ENCODE measurements at regions not wholly inside any gene's neighbourhood (a gene's known extent, or its start where the extent isn't known, plus 50 kb on each side); places are given as distances from the start of the nearest gene placed in this dataset.

- CTCF ChIA-PET, result no interaction called here
Measured at GRCh38 chr15:49758856-49759255, 138.0 kb downstream of the DTWD1 start.

GRCh38 chr15:49760749-49761148 is 139.9 kb downstream of the DTWD1 start:
- POLR2A ChIA-PET, result no interaction called here
- DNase-seq (ENCODE audit: extremely low spot score), result no peak
- TF ChIP-seq CTCF (IDR thresholded peaks at IDR 0.05; ENCODE audit: control extremely low read depth, extremely low read depth, low read depth, missing control alignments), result no peak
- CTCF ChIA-PET, result no interaction called here

More at GRCh38 chr15:49758856-49759255, 138.0 kb downstream of the DTWD1 start:
- POLR2A ChIA-PET, result no interaction called here
- no peak for TF ChIP-seq CTCF (IDR thresholded peaks at IDR 0.05; ENCODE audit: control extremely low read depth, extremely low read depth, low read depth, missing control alignments)
- no peak for DNase-seq (ENCODE audit: extremely low spot score)

GRCh38 chr15:49769225-49769624 is 148.4 kb downstream of the DTWD1 start:
- no peak for TF ChIP-seq CTCF (IDR thresholded peaks at IDR 0.05; ENCODE audit: control extremely low read depth, extremely low read depth, low read depth, missing control alignments)
- DNase-seq (ENCODE audit: extremely low spot score), result no peak
- ChIA-PET POLR2A (no interaction called here), CTCF (interaction anchor here (1.6 kb wide), 1 partner anchor 14 kb away, joined by 3 read pairs; no protein-coding TSS in a partner anchor)

- TF ChIP-seq CTCF (IDR thresholded peaks at IDR 0.05; ENCODE audit: control extremely low read depth, extremely low read depth, low read depth, missing control alignments), result no peak
- DNase-seq (ENCODE audit: extremely low spot score), result no peak
- ChIA-PET CTCF (no interaction called here), POLR2A (no interaction called here)
Measured at GRCh38 chr15:49789436-49789835, 168.6 kb downstream of the DTWD1 start.

GRCh38 chr15:49793943-49794342 is 173.1 kb downstream of the DTWD1 start:
- no peak for TF ChIP-seq CTCF (IDR thresholded peaks at IDR 0.05; ENCODE audit: control extremely low read depth, extremely low read depth, low read depth, missing control alignments)
- ChIA-PET POLR2A (no interaction called here), CTCF (no interaction called here)
- no peak for DNase-seq (ENCODE audit: extremely low spot score)

- ChIA-PET CTCF (no interaction called here), POLR2A (no interaction called here)
- no peak for DNase-seq (ENCODE audit: extremely low spot score)
- no peak for TF ChIP-seq CTCF (IDR thresholded peaks at IDR 0.05; ENCODE audit: control extremely low read depth, extremely low read depth, low read depth, missing control alignments)
Measured at GRCh38 chr15:49801796-49802195, 180.9 kb downstream of the DTWD1 start.
